DOHH2 (cell line): ENCODE measurements at regions not wholly inside any gene's neighbourhood (a gene's known extent, or its start where the extent isn't known, plus 50 kb on each side); places are given as distances from the start of the nearest gene placed in this dataset.

Source experiments
- CTCF ChIP-seq: fragments of 200-600 bp; sonication (generic); IDR thresholded peaks from one replicate; pipeline ENCODE4 v1.5.1; 2014; ENCODE audit warnings: antibody characterized with exemption, mild to moderate bottlenecking, low read depth, low read length; ENCODE audit not compliant: poor library complexity, severe bottlenecking
- EZH2phosphoT487 ChIP-seq: fragments of 200-600 bp; sonication (generic); IDR thresholded peaks from 2 replicates; pipeline ENCODE4 v1.6.1; 2017; ENCODE audit warnings: borderline replicate concordance, mild to moderate bottlenecking, antibody characterized with exemption, low read length, moderate library complexity, mixed read lengths

GRCh38 chr1:58190267-58190988 is 356.1 kb downstream of the OMA1 start:
- TF ChIP-seq CTCF (no peak), EZH2phosphoT487 (no peak)
